ENCODE measurements at regions not wholly inside any gene's neighbourhood (a gene's known extent, or its start where the extent isn't known, plus 50 kb on each side); places are given as distances from the start of the nearest gene placed in this dataset.

DNA sequence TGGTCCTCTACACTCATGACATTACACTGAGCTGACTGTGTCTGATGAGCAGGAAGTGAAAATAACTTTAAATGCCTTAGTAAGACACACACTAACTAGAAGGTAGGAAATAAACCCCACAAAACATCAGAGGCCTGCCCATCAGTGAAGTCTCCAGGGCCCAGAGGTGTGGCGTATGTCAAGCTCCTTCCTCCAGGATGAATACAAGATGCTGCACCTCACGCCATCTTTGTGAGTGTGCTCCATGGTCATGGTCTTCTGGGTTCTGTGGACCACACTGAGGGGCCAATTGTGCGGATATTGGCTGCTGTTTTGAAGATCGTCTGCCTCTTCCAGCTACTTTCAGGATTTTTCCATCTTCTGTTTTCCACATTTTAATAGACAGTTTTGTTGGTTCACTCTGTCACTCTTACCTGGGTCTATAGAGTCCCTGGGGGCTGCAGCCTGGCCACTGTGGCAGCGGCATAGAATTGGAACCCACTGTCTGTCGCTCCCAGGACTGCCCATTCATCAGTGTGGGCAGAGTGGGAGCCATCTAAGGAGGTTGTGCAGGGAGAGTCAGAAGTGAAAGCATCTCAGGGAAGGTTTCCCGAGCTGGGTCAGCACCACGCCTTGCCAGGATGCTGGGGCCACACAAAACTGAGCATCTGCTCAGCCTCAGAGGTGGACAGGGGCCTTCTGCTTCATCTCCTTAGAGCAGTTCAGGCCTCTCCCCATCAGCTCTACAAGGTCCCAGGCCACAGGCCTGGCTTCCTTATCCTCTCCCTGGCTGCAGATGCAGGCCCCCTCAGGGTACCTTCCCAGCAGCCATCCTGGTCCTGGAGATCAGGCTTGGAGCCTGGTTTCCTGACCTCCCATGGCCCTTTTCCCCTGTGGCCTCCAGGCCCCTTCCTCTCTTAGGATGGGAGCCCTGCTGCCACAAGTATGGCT lies 57.5 kb upstream of the C14orf180 start:
- Histone ChIP-seq H3K27me3 (ENCODE audit: insufficient read depth) (no peaks in the 10 kb centered on the region), H3K9ac (no peak overlapping the region), H3F3A (replicated peaks; ENCODE audit: insufficient read depth) (no peaks in the 10 kb centered on the region), H3K4me2 (no peak overlapping the region), H4K20me1 (ENCODE audit: insufficient read depth) (no peaks in the 10 kb centered on the region), H3K27ac (ENCODE audit: low read depth in 2 of 2, low read length in 1 of 2) (no peak overlapping the region; a peak in 1 of 4 replicates), H2AFZ (ENCODE audit: low read depth) (no peak overlapping the region), H3K4me3 (ENCODE audit: low read depth in 2 of 2, low read length in 1 of 2) (no peak overlapping the region), H3K36me3 (replicated peaks in 1 of 2; ENCODE audit: control insufficient read depth in 1 of 2, insufficient read depth in 2 of 2, low read length in 1 of 2) (no peaks in the 10 kb centered on the region), H3K9me3 (no peaks in the 10 kb centered on the region), H3K79me2 (ENCODE audit: insufficient read depth) (no peaks in the 10 kb centered on the region), H3K9me2 (no peaks in the 10 kb centered on the region), H3K4me1 (ENCODE audit: control insufficient read depth in 1 of 2, insufficient read depth in 2 of 2, low read depth in 1 of 2, low read length in 1 of 2) (no peaks in the 10 kb centered on the region; a peak in 1 of 4 replicates)
- 24% methylated on average over 6 of the region's 8 CpGs for WGBS (ENCODE audit: low lambda C conversion rate)
- ChIA-PET CTCF (interaction anchor here (0.7 to 1.1 kb wide), 2 partner anchors 325 to 384 kb away, joined by 3 read pairs; no protein-coding TSS in a partner anchor), POLR2A (no interaction called here)
- DNase-seq = no peak
- TF ChIP-seq YY1 (IDR thresholded peaks at IDR 0.05; ENCODE audit: low read depth) (no peak), MEF2A (IDR thresholded peaks at IDR 0.05; ENCODE audit: borderline replicate concordance, low read depth) (no peak), CHD2 (IDR thresholded peaks at IDR 0.05; ENCODE audit: low read length, partially characterized antibody) (no peak), REST (IDR thresholded peaks at IDR 0.05; ENCODE audit: low read depth, low read length) (no peak), RFX5 (IDR thresholded peaks at IDR 0.05; ENCODE audit: low read length) (no peak), FOXJ3 (CRISPR knock-in tag; IDR thresholded peaks at IDR 0.05) (no peak), MAX (IDR thresholded peaks at IDR 0.05; ENCODE audit: low read depth) (no peak), EP300 (IDR thresholded peaks at IDR 0.05; ENCODE audit: borderline replicate concordance in 1 of 2, low read depth in 1 of 2, low read length in 1 of 2) (no peak), JUND (IDR thresholded peaks at IDR 0.05) (no peak), ELF1 (IDR thresholded peaks at IDR 0.05) (no peak), USF2 (IDR thresholded peaks at IDR 0.05; ENCODE audit: borderline replicate concordance, low read depth, low read length) (no peak)
- TF ChIP-seq, protein P1, sequence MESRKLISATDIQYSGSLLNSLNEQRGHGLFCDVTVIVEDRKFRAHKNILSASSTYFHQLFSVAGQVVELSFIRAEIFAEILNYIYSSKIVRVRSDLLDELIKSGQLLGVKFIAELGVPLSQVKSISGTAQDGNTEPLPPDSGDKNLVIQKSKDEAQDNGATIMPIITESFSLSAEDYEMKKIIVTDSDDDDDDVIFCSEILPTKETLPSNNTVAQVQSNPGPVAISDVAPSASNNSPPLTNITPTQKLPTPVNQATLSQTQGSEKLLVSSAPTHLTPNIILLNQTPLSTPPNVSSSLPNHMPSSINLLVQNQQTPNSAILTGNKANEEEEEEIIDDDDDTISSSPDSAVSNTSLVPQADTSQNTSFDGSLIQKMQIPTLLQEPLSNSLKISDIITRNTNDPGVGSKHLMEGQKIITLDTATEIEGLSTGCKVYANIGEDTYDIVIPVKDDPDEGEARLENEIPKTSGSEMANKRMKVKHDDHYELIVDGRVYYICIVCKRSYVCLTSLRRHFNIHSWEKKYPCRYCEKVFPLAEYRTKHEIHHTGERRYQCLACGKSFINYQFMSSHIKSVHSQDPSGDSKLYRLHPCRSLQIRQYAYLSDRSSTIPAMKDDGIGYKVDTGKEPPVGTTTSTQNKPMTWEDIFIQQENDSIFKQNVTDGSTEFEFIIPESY (IDR thresholded peaks at IDR 0.05; ENCODE audit: borderline replicate concordance, low read depth) = no peak

Measured in SK-N-SH (cell line).